ENCODE measurements at regions not wholly inside any gene's neighbourhood (a gene's known extent, or its start where the extent isn't known, plus 50 kb on each side); places are given as distances from the start of the nearest gene placed in this dataset.

DNA sequence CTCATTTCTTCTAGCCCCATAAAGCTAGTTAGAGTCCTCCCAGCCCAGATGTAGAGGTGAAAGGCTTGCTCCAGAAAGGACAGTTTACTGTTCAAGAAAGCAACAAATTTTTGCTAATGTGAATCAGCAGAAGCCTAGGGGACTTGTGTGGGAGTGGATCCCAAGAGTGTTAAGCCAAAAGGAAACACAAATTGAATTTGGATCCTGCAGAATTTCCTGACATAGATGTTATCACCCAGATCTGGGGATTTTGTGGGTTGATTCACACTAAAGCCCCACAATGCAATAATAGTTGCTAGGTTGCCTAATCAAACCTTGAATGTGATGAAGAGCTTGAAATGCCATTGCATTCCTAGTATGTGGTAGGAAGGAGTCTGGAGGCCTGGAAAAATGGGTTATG lies 135.2 kb upstream of the HS3ST3A1 start:
- DNase-seq (ENCODE audit: low read depth in 3 of 3), result no peak

DNA sequence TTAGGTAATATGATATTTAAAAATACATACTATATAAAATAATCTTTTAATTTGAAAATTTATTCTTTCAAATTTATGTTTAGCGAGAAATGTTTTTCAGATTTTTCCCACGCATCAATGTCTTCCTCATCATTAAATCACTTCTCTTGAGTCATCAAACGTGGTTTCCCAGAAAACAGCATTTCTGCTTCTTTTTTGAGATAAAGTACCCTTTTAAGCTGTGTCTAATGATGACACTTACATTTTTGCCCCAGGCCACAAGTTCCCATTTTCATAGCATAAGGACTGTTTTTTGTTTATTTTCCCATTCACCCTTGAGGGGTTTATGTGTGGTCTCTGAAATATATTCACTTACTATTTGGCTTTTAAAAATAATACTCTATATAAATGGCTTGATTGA lies 139.0 kb upstream of the HS3ST3A1 start:
- no peak for DNase-seq (ENCODE audit: low read depth in 3 of 3)

DNA sequence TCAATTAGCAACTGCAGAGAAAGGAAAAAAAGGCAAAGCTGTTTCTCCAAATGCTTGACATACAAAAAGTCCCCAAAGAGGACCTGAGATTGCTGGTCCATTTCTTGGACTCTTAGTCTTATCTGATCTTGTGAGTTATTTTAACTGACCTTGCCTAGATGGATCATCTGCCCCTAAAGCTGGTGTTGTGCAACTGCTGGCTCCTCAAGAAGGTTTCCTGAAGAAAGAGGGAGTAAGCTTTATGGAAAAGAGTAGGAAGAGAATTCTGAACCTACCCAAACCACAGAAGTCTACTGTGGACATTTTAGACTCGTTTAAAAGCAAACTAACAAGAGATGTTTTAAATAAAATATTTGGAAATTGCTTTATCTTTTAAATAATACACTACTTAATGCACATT lies 140.0 kb upstream of the HS3ST3A1 start:
- DNase-seq (ENCODE audit: low read depth in 3 of 3), result no peak

DNA sequence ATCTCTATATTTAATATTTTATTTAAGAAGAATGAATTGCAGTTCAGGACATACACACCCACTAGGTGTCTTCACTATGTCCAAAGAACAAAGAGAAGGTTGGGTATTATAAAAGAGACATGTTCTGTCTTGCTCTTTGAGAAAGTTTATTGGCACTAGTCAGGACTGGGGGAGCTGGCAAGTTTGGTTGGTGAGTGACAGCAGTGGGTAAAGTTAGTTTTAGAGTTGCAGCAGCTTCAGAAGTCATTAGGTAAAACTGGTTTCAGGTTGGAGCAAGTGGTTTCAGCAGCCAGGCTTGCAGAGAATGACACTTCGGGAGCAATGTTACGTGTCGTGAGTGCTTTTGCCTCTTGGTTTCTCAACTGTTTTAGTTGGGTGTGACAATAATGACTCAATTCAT lies 142.2 kb upstream of the HS3ST3A1 start:
- DNase-seq (ENCODE audit: low read depth in 3 of 3), result no peak

DNA sequence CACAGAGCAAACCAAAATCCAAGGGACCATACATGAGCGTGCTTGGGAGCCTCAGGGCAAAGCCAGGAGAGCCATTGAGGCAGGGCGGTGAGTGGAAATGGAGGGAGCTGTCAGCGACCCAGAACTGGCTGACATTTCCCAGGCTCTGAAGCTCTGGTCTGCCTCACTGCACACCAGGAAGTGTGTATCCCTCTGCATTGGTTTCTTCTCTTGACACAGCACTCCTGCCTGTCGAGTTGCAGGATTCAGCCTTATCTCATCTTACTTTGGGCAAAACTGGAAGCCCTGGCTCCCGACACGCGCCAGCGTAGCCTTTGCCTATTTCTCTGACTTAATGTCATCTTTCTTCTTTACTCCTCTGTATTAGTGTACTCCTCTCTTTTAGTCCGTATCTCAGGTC lies 144.7 kb upstream of the HS3ST3A1 start:
- DNase-seq (ENCODE audit: low read depth in 3 of 3), result no peak

DNA sequence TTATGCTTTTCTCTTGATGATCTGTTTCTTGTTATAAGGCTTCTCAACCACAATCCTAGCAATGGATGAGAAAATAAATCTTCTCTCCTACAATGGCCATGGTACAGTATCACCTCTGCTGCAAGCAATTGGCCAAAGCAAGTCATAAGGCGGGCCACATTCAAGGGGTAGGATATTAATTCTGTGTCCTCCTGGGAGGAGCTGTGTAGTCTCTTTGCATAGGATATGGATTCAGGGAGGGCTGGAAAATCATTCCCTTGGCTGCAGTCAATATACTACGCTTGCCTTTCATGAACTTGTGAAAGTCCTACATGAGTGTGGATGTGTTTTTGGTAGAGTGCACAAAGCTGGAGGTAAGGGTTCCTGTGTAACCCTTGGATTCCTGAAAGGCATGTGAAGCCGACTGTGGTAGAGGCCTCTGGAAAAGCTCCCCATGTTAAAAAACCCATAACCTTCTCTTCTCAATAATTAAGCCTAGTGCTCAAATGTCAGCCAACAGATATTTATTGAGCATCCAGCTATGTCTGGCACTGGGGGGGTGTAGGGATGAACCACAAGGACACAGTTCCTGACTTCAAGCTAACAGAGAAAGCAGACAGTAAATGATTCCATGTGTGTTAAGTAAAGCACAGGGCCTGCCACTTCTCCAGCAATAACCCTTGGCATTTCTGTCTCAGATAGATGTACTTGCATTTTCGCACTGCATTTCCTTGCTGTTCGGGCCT lies 147.6 kb upstream of the HS3ST3A1 start:
- DNase-seq (ENCODE audit: low read depth in 3 of 3), result no peak

DNA sequence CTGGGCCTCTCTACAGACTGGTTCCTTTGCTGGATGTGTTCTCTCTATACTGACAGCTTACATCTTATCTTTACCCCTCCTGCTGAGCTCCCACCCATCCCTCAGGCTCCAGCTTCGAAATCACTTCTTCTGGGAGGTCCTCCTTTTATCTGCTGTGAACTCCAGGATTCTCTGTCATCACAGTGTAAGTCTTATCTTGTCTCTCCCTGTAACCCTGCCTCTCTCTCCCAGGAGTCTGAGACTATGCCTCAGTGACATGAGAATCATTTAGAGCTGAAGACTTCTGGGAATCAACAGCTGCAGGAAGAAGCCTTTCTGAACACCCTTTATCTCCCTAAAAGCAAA lies 148.1 kb upstream of the HS3ST3A1 start:
- no peak for DNase-seq (ENCODE audit: low read depth in 3 of 3)

DNA sequence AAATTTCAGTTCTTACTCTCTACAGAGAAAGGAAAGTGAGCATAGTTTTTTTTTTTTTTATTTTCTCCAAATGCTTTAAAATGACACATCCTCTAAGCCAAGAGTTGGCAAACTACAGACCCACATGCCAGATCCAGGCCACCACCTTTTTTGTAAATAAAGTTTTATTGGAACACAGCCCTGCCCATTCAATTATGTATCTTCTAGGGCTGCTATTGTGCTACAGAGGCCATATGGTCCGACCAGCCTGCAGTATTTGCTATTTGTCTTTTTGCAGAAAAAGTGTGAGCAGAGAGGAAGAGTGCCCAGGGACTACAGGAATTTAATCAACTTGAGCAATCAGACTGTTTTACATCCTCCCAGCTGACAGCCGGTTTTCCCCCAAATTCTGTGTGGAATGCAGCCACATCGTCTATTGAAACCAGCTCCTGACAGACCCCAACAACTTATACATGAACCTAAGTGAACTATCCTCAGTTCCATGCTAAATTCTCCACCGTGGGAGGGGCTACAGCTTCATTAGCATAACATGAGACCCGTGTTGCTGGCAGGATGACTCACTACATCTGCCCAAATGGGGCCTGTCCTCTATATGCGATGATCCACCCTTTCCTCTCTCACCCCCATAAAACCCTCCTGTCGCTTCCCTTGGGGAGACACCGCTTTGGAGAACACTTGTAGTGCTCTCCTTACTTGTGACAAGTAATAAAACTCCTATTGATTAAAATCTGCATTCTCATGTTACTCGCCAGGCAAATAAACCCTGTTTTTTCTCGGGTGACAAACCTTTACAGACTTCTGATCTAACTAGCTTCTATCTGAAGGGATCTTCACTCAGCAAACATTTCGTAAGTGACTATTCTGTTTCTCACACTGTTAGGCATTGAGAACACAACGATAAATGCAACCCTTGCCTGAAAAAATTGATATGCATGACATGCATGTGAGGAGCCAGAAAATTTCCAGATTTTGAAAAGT lies 149.4 kb upstream of the HS3ST3A1 start:
- no peak for DNase-seq (ENCODE audit: low read depth in 3 of 3)

DNA sequence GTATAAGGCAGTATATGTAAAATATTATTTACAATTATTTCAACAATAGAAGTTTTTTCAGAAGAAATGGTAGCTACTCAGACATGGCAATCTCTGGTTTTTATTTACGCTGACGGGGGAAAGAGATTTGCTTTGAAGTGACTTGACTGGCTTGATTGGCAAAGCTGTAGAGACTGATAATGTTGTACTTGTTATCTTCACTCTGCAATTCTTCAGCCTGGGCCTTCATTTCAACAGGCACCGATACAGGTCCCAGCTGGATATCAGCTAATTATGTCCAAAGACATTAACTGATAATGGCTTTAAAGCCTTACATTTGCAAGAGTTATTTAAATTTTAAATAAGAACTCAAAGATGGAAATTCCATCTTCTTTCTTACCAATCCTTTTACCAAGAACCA lies 151.4 kb upstream of the HS3ST3A1 start:
- no peak for DNase-seq (ENCODE audit: low read depth in 3 of 3)

DNA sequence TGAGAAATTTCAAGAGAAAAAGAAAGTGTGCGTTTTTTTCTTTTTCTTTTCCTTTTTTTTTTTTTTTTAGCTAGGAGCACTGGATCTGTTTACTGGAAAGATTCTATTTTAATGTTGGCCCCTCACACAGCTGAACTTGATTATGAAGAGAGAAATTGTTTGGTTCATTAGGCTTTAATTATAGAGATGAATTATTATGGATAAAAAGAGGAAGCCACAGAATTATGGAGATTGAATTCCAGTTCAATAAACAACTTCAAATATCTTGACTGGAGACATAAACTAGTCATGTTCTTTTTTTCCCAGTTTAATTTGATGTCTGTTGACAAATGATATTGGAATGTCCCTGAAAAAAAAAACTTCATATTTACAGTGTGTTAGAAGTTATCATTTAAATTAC lies 152.0 kb upstream of the HS3ST3A1 start:
- DNase-seq (ENCODE audit: low read depth in 3 of 3), result no peak

DNA sequence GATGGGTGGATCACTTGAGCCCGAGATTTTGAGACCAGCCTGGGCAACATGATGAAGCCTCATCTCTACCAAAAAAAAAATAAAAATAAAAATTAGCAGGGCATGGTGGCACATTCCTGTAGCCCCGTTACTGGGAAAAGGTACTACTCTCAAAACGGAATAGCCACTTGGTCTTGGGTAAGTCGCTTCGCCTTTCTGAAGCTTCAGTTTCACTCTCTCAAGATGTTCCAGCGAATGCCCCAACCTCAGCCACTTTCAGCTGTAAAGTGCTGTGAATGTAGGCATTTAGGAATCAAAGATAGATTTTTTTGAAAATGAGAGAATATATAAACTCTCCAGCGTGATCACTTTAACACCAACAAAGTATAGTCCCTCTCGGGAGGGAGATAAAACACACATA lies 154.1 kb upstream of the HS3ST3A1 start:
- DNase-seq (ENCODE audit: low read depth in 3 of 3), result no peak

DNA sequence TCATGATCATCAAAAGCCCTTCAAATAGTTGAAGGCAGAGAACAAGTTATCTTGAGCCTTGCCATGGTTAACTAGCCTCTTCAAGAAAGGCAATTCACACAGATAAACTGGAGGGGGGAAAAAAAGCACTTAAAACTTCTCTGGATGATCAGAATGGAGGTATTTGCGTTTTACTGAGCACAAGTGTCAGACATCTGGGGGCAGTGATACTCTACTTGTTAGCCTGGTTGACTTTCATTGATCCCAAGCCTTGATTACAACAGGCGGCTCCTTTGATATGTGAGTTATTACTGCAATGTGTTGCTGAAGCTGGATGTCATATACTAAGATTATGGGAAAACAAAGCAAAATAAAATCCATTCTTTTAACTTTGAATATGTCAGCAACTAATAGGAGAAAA lies 155.0 kb upstream of the HS3ST3A1 start:
- DNase-seq (ENCODE audit: low read depth in 3 of 3), result no peak

DNA sequence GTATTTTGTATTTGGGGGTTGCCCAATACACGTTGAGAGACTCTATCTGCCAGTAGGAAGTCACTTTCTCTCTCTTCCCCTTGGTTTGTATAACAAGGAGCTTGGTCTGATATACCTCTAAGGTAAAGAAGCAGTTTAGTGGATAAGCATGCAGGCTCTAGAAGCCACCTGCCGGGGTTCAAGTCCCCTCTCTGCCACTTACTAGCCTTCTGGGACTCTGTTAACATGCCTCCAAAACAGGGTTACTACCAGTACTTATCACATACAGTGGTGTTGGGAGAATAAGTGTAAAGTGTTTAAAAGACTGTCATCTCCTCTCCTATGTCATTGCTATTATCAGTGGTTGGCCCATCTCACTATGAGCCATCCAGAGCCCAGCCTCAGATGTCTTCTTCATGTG lies 156.1 kb upstream of the HS3ST3A1 start:
- DNase-seq (ENCODE audit: low read depth in 3 of 3), result no peak

DNA sequence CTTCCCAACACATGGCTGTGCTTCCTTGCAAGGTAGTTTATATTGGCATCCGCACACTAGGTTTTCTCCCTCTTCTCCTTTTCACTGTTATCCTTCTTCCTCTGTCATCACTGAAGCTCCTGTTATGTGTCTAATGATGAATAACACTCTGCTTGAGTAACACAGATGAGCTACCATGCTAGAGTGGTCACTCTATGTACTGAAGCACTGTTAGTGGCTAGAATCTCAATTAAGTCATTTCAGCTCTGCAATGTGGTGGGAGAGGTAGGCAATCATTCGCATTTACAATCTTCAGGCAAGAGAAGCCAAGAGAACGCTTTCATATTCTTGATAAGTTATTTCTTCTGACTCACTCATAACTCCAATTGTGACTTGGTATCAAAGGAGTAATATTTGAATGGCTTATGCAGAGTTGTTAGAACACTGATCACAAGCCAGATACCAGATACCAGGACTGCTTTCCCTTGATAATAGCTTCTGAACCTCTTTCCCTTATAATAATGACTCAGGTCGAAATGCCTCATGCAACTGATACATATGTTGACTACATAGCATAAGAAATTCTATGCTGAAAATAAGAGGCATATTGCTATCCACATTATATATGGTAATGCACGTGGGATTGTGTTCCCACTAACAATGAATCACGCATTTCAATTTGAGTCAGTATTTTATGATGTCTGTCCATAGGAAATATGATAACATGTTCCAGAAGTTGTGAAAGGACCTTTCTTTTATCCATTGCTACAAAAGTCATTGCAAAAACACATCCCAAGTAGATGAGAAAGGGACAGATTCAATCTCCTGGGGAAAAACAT lies 158.0 kb upstream of the HS3ST3A1 start:
- no peak for DNase-seq (ENCODE audit: low read depth in 3 of 3)

DNA sequence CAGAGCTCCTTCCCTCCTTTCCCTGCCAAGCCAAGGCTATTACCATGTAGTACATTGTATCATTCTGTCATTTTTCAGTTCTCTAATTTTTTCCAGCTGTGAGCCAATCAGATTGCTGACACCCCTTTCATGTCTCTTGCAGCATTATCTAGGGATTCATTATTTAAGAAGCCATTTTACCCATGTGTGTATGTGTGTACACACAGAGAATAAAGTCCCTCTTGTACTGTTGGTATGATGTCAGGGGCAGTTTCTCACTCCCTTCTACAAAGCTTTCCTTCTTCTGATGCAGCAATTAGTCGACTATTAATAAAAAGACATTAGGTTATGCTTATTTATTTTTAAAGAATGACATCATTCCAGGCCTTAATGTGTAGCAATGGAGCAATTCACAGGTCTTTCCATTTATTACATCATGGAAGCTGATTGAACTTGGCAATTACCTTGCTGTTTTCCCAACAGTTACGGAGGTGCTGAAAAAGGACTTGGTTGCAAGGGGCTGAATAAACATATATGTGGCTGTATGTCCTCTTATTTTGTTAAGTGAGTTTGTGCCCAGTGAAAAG lies 159.4 kb upstream of the HS3ST3A1 start:
- no peak for DNase-seq (ENCODE audit: low read depth in 3 of 3)

DNA sequence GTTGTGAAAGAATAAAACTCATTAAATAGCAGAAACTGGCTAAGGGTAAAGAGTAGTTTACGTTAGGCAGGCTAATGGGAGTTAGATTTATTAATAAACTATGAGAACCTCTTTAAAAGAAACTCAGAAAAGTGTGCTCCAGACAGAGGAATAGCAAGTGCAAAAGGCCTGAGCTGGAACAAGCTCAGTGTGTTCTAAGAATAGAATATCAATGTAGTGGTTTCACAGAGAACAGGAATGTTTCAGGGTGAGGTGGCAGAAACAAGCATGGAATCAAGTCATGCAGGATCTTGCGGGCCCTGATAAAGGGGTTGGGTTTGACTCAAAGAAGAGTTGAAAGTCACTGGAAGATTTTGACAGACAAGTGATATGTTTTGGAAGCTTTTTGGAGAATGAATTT lies 164.0 kb upstream of the HS3ST3A1 start:
- DNase-seq (ENCODE audit: low read depth in 3 of 3), result no peak

DNA sequence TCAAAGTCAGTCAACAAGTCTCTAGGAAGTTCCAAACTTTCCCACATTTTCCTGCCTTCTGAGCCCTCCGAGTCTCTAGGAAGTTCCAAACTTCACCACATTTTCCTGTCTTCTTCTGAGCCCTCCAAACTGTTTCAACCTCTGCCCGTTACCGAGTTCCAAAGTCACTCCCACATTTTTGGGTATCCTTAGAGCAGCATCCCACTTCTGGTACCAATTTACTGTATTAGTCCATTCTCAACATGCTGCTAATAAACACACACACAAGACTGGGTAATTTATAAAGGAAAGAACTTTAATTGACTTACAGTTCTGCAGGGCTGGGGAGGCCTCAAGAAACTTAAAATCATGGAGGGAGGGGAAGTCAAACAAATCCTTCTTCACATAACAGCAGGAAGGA lies 169.0 kb upstream of the HS3ST3A1 start:
- DNase-seq (ENCODE audit: low read depth in 3 of 3), result no peak

DNA sequence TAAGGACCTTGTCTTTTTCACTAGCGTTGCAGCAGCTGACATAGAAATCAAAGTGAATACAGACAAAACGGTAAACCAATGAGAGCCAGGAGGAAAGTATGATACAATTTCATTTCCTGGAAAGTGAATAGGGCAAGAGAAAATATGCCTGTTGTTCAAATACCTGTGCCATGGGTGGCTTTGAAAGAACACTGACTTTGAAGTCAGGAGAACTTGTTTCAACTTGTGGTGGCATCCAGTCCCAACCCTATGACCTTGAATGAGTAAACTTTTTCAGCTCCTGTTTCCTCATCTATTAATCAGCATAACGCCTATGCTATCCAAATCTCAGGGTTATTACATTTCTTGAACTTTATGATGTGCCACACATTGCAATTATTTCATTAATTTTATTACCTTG lies 173.7 kb upstream of the HS3ST3A1 start:
- no peak for DNase-seq (ENCODE audit: low read depth in 3 of 3)

DNA sequence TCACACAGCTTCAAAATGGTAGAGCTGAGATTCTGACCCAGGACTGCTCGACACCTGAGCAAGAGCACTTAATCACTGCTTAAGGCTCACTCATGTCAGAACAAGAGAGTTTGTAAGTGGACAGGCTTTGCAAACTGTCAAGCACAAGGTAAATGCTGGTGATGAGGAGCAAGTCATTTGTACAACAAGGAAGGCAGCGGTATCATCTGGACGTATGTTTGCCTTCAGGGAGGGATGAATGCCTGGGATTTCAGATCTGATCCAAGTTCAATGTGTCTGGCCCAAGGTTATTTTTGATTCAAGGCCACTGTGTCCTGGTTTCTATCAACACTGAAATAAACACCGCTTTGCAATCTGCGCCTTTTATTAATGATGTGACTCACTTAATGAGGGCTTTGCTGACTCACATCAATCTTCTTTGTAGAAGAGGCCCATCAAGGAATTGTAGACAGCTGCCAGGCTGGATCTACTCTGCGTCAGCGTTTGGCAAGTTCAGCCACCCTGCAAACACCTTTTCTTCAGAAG lies 174.4 kb upstream of the HS3ST3A1 start:
- DNase-seq (ENCODE audit: low read depth in 3 of 3), result no peak

DNA sequence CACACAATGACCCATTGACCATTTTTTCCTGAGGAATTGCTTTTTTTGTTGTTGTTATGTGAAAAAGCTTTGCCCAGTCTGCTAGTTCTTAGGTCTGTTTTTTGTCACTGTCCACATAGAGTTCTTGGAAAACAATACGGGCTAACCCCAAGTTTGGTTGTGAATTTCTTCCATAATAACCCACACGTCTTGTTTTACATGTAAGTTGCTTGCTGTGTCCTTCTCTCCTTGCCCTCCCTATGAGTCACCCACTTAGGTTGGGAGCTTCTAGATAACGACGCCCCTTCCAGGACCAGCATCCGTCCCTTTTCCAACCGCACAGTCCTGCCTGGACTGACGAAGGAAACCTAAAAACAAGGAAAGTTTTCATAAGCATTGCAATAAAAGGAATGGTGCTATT lies 175.3 kb upstream of the HS3ST3A1 start:
- no peak for DNase-seq (ENCODE audit: low read depth in 3 of 3)

DNA sequence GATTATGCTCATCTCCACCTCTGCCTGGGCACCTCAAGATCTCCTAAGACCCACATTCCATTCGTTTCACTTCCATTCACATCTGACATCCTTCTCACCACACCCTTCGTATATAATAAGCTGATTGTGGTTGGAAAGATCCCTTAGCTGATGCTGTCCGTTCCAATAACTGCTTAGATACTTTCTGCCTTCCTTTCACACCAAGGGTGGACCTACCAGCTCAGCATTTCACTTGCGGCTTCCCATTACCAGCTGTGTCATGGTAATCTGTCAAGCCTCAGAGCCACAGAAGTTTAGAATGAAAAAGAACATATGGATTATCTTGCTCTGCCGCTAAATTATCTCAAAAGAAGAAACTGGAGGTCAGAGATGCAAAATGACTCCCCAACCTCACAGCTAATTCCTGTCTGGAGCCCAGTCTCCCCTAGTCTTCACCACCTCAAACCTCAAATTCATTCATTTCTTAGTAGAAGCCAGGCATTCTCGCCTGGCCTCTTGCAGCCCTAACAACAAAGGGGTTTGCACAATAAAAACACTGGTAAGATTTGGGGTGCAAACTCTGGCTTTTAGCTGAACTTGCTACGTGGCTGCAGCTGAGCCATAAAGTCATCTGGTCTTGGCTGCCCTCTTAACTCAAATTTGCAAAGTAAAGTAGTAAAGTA lies 182.8 kb upstream of the HS3ST3A1 start:
- DNase-seq (ENCODE audit: low read depth in 3 of 3), result no peak
